Fibroblast of skin of right quadriceps (primary cell): ENCODE measurements at regions not wholly inside any gene's neighbourhood (a gene's known extent, or its start where the extent isn't known, plus 50 kb on each side); places are given as distances from the start of the nearest gene placed in this dataset.

Experiments
- DNase-seq: peaks from one replicate; pipeline ENCODE4 v3.0.0-alpha.2; 2013

GRCh38 chr16:89027281-89027680 is 50.3 kb upstream of the CBFA2T3 start:
- no peak for DNase-seq

GRCh38 chr16:89031715-89032659 is 55.0 kb upstream of the CBFA2T3 start:
- DNase-seq: no peak

- DNase-seq: no peak
Observed at GRCh38 chr16:89033304-89033703, 56.3 kb upstream of the CBFA2T3 start.

- no peak for DNase-seq
Observed at GRCh38 chr16:89033796-89034572, 57.0 kb upstream of the CBFA2T3 start.

GRCh38 chr16:89034573-89034961 is 57.6 kb upstream of the CBFA2T3 start:
- no peak for DNase-seq

GRCh38 chr16:89034971-89035668 is 58.1 kb upstream of the CBFA2T3 start:
- no peak for DNase-seq

- DNase-seq: no peak
Observed at GRCh38 chr16:89035669-89036570, 57.7 kb upstream of the ACSF3 start.

GRCh38 chr16:89036776-89037175 is 56.9 kb upstream of the ACSF3 start:
- no peak for DNase-seq

- DNase-seq: peak; percentile 11
Observed at GRCh38 chr16:89037261-89038152, 56.1 kb upstream of the ACSF3 start.

- DNase-seq: no peak
Observed at GRCh38 chr16:89038221-89038721, 55.4 kb upstream of the ACSF3 start.

GRCh38 chr16:89038811-89039735 is 54.6 kb upstream of the ACSF3 start:
- DNase-seq: no peak

- no peak for DNase-seq
Observed at GRCh38 chr16:89039756-89040155, 53.9 kb upstream of the ACSF3 start.

GRCh38 chr16:89040391-89040790 is 53.3 kb upstream of the ACSF3 start:
- DNase-seq: no peak

- DNase-seq: no peak
Observed at GRCh38 chr16:89040861-89041570, 52.6 kb upstream of the ACSF3 start.

- no peak for DNase-seq
Observed at GRCh38 chr16:89041571-89042481, 51.8 kb upstream of the ACSF3 start.

- DNase-seq: no peak
Observed at GRCh38 chr16:89042711-89043551, 50.7 kb upstream of the ACSF3 start.
